T47D (cell line): ENCODE measurements at regions not wholly inside any gene's neighbourhood (a gene's known extent, or its start where the extent isn't known, plus 50 kb on each side); places are given as distances from the start of the nearest gene placed in this dataset.

ENCODE experiments used
- DNase-seq, 2 experiments: peaks; one replicate each; pipeline versions ENCODE4 v3.0.0 to v3.0.0-alpha.2; 2011 to 2012; ENCODE audit warnings: low read depth in 1 of 2, low spot score in 1 of 2
- JUND ChIP-seq: IDR thresholded peaks from 2 replicates; pipeline ENCODE4 v1.6.1; 2012; ENCODE audit warnings: low read depth
- in situ Hi-C: cut with HindIII; loops from 2 replicates; pipeline ENCODE4 v1.10.0; 2016; ENCODE audit warnings: low sequenced_read_pairs, low pct_unique_long_range_greater_than_20kb

DNA sequence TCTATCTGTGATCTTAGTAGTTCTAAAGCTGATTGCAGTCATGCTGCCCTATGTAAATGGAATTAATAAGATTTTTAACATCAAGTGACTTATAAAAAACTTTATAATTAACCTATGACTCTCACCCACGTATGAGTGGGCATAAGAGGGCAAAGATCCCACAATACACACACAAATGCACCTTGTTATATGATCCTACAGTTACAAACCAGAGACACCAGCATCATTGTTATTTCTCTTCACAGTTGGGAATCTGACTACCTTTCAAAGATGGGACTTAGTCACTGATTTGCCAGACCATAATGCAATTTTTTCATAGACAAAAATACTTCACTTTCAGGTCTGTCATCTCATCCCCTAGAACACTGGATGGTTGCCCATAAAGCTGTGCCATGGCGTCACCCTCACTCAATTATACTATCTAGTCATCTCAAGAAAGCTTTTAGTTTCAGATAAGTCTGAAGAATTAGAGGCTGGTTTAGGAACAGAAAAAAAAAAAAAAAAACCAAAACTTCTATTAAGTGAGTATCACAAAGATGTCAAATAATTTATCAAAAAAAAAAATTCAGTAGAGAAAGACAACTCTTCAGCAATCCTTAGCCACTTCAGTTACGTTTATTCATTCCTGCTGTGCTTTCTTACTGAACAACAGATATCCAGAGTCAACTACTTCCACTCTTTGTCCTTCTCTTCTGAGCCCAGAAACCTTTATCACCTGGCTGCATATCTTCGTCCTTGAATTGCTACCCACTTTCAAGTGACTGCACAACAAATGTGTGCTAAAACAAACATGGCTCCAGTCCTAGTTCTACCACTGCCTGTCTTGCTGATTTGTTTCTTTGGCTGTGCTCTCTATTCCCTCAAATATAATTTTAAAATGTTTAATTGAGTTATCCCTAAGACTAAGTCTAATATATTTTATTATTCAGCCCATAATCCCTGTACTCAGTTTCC lies 175.0 kb upstream of the CHRM2 start:
- TF ChIP-seq JUND: no peak
- in situ Hi-C loops: no loop called here
- no peak for DNase-seq

DNA sequence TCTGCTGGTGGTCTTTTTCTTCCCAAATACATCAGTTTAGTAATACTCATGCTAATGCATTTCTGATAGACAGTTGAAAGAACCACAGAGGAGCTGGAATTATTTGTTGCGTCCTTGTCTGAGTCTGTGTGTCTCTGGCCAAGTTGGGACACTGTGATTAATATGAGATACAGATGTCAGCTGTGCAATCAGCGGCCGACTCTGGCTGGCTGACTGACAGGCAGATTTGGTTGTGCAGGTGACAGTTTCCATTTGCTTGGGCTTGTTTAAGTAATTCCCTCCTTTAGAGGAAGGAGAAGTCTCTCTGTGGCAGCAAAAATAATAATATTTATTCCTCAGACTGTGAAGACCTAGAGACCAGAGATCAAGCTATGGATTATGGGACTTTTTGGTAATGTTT lies 176.2 kb upstream of the CHRM2 start:
- in situ Hi-C loops: no loop called here
- no peak for DNase-seq
- no peak for TF ChIP-seq JUND

DNA sequence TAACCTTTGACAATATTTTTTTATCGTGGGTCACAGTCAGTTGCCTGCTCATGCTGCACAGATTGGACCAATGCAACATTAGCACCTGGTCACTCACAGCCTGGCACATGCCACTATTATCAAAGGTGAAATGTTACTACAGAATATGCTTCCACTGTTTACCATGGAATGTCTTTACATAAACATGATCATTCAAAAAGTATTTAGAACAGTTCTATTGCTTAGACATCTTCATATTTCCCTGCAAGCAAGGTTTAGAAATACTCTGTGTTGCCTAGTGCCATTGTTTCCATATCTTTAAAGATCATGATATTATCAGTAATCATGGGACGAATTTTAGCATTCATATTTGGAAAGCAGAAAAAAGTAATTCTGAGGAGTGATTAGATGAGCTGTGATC lies 179.9 kb upstream of the CHRM2 start:
- in situ Hi-C loops: no loop called here
- TF ChIP-seq JUND: no peak
- no peak for DNase-seq

DNA sequence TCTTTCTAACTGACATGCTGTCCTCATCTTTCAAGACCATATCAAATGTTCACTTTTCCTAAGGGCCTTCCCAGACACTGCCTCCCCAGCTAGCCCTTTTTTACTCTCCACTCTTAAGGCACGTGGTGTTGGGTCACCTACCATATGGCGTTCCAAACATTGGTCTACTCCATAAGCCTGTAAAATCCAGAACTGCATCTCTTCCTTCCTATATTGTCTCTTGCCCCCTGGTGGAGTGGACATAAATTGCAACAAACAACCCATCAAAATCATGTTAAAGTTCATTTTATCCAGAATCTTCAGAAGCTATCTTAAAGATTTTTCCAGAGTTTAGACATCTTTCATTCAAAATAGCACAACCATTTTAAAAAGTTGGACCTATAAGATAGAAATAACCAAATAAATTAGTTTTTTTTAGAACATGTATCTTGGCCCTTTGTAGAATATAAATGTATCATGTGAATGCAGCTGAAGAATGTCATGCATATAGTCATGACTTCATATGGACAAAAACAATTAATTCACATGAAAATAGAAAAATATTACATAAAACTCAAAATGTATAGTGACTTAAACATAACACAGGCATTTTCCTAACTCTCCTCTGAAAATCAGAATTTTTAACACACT lies 180.6 kb upstream of the CHRM2 start:
- in situ Hi-C loops: no loop called here
- no peak for TF ChIP-seq JUND
- peak in 1 of 2 experiments; percentile 10 for DNase-seq

DNA sequence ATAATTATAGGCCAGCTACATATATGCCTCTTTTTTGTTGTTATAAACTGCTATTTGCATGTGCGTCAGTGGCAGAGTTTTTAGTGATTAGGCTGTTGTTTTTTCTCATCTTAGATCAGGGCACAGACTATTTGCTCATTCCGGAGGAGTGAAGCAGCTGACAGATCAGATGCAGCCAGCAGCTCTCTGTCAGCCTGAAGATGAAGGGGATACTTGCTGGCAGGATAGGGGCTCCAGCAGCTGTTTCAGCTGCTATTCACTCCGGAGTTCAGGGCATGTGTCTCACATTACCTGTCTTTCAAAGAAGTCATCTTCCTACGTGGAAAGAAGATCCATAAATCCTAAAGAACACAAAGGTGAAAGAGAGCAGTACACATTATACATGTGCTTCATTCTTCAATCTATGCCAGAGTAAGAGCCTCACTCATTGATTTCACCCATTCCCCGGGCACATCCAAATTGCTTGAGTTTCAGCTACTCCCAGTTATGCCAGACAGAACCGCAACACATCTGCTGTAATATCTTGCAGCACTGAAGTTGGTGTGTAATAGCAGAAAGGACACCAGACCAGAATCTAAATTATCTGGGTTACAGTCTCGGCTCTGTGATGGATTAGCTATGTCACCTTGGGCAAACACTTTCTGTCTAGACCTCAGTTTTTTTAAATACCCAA lies 182.8 kb upstream of the CHRM2 start:
- TF ChIP-seq JUND: no peak
- in situ Hi-C loops: no loop called here
- no peak for DNase-seq

DNA sequence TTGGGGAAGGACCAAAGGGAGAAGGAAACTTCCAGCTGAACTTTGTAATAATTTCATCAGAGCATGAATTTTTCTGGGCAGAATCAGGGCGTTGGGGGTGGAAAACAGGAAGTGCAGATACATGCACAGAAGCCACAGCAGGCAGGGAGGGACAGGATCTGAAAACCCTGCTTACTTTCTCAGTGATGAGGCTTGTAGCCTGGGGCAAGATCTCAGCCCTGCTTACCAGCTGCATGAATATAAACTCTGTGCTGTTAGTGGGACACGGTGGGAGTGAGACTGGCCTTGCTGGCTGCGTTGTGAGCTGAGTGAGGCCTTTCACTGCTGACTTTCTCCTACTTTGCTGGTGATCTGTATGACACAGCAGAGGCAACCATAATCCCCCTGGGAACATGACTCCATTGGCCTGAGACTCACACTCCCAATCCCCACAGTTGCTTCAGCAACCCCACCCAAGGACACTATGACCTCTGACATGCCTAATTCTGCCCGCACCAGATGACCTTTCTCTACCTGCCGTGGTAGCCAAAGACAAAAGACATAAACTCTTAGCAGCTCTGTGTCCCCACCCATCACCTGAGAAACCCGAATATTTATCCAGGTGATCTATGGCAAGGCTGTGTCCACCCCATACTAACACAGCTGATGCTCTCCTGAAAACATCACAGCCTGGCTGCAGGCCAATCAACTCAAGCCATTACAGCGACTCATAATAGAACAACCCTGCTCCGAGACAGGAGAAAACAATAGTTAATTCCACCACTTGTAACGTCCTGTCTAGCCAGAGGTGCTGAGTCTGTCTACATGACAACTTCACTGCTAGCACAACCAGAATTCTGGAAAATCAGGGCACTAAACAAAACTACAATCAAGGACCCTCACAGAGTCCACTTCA lies 190.7 kb upstream of the CHRM2 start:
- no peak for DNase-seq
- no peak for TF ChIP-seq JUND
- in situ Hi-C loops: no loop called here

DNA sequence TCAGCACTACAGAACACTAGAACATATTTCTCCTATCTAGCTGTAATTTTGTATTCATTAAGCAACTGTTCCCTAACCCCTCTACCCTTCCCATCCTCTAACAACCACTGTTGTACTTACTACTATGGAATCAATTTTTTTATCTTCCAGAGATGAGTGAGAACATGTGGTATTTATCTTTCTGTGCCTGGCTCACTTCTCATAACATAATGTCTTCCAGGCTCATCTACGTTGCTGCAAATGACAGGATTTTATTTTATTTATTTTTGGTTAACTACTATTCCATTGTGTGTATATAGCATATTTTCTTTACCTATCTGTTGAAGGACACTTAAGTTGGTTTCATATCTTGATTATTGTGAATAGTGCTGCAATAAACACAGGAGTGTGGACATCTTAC lies 200.9 kb upstream of the CHRM2 start:
- DNase-seq: no peak
- no peak for TF ChIP-seq JUND
- in situ Hi-C loops: no loop called here

DNA sequence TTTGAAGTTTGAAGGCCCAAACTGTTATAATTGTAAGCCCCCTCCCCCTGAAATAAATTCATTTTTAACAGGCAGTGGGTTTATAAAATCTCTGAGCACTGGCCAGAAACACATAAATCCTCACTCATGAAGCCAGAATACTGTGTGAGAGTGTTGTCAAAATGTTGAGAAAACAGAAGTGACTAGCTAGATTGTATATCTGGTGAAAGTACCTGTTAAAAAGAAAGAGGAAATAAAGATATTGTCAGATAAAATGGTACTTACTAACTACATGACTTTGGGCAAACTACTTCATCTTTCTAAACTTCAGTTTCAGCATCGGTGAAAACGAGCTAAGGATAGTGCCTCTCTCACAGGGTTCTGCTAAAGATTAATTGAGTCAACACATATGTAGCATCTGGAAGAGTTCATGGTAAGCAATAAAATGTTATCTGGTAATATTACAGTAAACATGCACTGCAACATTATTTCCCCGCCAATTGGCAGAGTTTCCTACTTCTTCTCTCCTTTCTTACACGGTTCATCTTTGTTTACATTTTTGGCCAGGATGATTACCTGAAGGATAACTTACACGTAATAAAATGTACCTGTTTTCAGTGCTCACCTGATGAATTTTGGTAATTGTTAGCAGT lies 202.5 kb upstream of the CHRM2 start:
- DNase-seq: no peak
- no peak for TF ChIP-seq JUND
- in situ Hi-C loops: no loop called here

DNA sequence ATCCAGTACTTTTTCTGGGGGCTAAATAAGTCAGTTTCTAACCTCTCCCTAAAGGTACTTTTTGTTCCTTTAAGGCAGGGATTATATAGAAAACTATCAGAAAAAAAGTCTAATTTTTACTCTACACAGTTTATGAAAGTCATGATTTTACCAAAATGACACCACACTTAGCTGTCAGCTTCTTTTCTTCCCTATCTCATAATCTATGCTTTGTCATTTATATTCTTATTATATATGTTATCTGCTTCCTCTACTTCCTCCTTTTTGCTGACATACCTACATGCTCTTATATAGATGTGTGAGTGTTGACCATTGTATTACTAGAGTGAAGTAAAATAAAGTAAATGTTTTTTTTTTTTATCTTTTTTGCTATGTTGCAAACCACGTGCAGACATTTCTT lies 203.9 kb upstream of the CHRM2 start:
- TF ChIP-seq JUND: no peak
- in situ Hi-C loops: no loop called here
- DNase-seq: no peak

DNA sequence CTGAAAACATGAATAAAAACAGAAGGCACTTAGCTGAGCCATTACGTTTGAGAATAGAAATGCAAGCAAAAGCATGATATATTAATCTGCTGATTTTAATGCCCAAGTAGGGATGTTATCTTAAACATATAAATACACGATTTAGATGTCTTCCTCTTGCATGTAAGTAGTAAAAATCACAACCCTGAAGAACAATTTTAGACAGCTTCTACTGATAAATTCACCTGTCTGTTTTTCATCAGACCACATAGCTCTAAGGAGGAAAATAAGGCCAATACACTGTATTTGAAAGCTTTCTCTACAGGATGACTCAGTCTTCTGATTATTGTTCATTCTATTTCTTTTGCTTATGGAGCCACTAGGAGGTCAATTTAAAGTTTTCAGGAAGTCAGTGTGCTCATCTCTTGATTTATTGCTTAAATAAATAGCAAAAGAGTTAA lies 210.9 kb upstream of the CHRM2 start:
- in situ Hi-C loops: no loop called here
- no peak for DNase-seq

DNA sequence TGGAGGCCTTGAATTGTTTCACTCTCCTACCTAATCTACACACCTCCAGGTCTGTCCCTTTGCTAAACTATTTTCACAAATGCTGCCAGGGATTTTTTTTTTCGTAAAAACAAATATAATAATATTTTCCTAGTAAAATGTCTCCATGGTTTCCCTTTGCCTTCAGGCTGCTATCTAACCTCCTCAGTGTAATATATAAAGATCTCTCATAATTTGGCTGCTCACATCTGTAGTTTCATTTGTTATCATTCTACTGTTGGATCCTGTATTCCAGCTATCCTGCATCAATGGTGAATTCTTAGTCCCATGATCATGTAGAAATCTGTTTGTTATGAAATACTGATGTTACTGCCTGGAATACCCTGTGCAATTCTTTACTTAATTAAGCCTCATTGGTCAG lies 211.9 kb upstream of the CHRM2 start:
- no peak for DNase-seq
- in situ Hi-C loops: no loop called here

More for the DNA sequence above, 210.9 kb upstream of the CHRM2 start:
- no peak for TF ChIP-seq JUND

DNA sequence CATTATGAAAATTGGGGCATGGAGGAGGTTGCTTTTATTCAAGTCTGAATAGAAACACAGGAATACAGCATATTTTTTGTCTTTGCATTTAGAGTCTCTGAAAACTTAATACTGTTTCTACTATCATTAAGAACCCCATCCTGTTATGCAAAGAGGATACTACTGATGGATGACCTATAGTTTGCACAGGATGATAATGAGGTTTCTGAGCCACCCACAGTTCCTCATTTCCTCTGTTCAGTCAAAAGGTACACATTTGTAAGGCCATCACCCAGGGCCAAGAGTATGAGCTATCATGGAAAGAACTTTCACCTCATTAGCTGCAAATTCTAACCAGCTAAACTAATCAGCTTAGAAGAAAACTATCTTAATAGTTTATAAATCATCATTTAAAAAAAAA lies 213.0 kb upstream of the CHRM2 start:
- in situ Hi-C loops: no loop called here
- no peak for DNase-seq
- TF ChIP-seq JUND: no peak

More for the DNA sequence above, 211.9 kb upstream of the CHRM2 start:
- TF ChIP-seq JUND: no peak
